OCI-LY7 (cell line): ENCODE measurements at regions not wholly inside any gene's neighbourhood (a gene's known extent, or its start where the extent isn't known, plus 50 kb on each side); places are given as distances from the start of the nearest gene placed in this dataset.

Experiments
- BruUV-seq: library from RNA; stranded (reverse); fragments of 400-500 nt; replicated peaks from 2 replicates; lab custom pipeline; 2021; lab: Mats Ljungman, UMichigan
- CTCF ChIA-PET: fragments of 300-600 bp; sonication (Branson Sonifier 250); formaldehyde crosslinking; loops from one replicate; lab custom pipeline; 2022; ENCODE audit warnings: antibody characterized with exemption; ENCODE audit not compliant: unreplicated experiment; lab: Charles Lee
- POLR2A ChIA-PET: fragments of 300-600 bp; sonication (Branson Sonifier 250); formaldehyde crosslinking; loops from one replicate; lab custom pipeline; 2022; ENCODE audit warnings: antibody characterized with exemption; lab: Charles Lee
- DNase-seq: peaks from one replicate; pipeline ENCODE4 v3.0.0-alpha.2; 2015; ENCODE audit warnings: low spot score
- H2AFZ ChIP-seq: fragments of 200-600 bp; sonication (generic), shearing (Covaris generic); 2 replicates; pipeline ENCODE4 v1.6.1; 2014; ENCODE audit warnings: mild to moderate bottlenecking, antibody characterized with exemption, low read length, moderate library complexity
- H3K27ac ChIP-seq: fragments of 200-600 bp; sonication (generic); 2 replicates; pipeline ENCODE4 v1.5.1; 2014; ENCODE audit warnings: mixed run types, low read depth, mild to moderate bottlenecking, moderate library complexity, low read length, inconsistent platforms; ENCODE audit not compliant: poor library complexity, severe bottlenecking
- H3K36me3 ChIP-seq: fragments of 200-600 bp; sonication (generic); 2 replicates; pipeline ENCODE4 v1.6.1; 2014; ENCODE audit warnings: mild to moderate bottlenecking, antibody characterized with exemption, low read length, moderate library complexity, mixed read lengths; ENCODE audit not compliant: insufficient read depth
- H3K4me1 ChIP-seq: fragments of 200-600 bp; sonication (generic); 2 replicates; pipeline ENCODE4 v1.5.1; 2014; ENCODE audit warnings: mild to moderate bottlenecking, low read length; ENCODE audit not compliant: insufficient read depth, poor library complexity, severe bottlenecking
- H3K4me2 ChIP-seq: fragments of 200-600 bp; sonication (generic); 2 replicates; pipeline ENCODE4 v1.6.1; 2014; ENCODE audit warnings: mild to moderate bottlenecking, low read length
- H3K4me3 ChIP-seq: fragments of 200-600 bp; sonication (generic); 2 replicates; pipeline ENCODE4 v1.5.1; 2014; ENCODE audit warnings: mild to moderate bottlenecking, low read depth, low read length; ENCODE audit not compliant: poor library complexity, severe bottlenecking
- H3K79me2 ChIP-seq: fragments of 200-600 bp; sonication (generic); 2 replicates; pipeline ENCODE4 v1.6.1; 2016; ENCODE audit warnings: low read depth, mild to moderate bottlenecking, low read length, moderate library complexity, mixed read lengths; ENCODE audit not compliant: insufficient read depth
- H3K9me2 ChIP-seq: fragments of 200-600 bp; sonication (generic); 2 replicates; pipeline ENCODE4 v1.6.1; 2016; ENCODE audit warnings: mild to moderate bottlenecking, low read length, mixed read lengths; ENCODE audit not compliant: insufficient read depth
- H3K9me3 ChIP-seq: fragments of 200-600 bp; sonication (generic); 2 replicates; pipeline ENCODE4 v1.6.1; 2014; ENCODE audit warnings: mild to moderate bottlenecking, mixed run types, low read length, mixed read lengths
- H4K20me1 ChIP-seq: fragments of 200-600 bp; sonication (generic); 2 replicates; pipeline ENCODE4 v1.6.1; 2014; ENCODE audit warnings: mild to moderate bottlenecking, antibody characterized with exemption, low read length, moderate library complexity, mixed read lengths; ENCODE audit not compliant: insufficient read depth
- EZH2phosphoT487 ChIP-seq: fragments of 200-600 bp; sonication (generic); IDR thresholded peaks from 2 replicates; pipeline ENCODE4 v1.6.1; 2018; ENCODE audit warnings: low read depth, borderline replicate concordance, mild to moderate bottlenecking, mixed run types, antibody characterized with exemption, low read length, moderate library complexity, mixed read lengths
- intact Hi-C: fragments of 100-400 bp; cut with micrococcal nuclease; formaldehyde crosslinking; loops from one replicate; pipeline ENCODE4 v1.10.0; 2022; ENCODE audit not compliant: unreplicated experiment
- TF ChIP-seq, protein P1 (sequence below): fragments of 200-600 bp; sonication (generic); conservative IDR thresholded peaks from 2 replicates; pipeline ENCODE4 v1.5.1; 2014; ENCODE audit warnings: mild to moderate bottlenecking, antibody characterized with exemption, low read length, moderate library complexity, mixed read lengths

DNA sequence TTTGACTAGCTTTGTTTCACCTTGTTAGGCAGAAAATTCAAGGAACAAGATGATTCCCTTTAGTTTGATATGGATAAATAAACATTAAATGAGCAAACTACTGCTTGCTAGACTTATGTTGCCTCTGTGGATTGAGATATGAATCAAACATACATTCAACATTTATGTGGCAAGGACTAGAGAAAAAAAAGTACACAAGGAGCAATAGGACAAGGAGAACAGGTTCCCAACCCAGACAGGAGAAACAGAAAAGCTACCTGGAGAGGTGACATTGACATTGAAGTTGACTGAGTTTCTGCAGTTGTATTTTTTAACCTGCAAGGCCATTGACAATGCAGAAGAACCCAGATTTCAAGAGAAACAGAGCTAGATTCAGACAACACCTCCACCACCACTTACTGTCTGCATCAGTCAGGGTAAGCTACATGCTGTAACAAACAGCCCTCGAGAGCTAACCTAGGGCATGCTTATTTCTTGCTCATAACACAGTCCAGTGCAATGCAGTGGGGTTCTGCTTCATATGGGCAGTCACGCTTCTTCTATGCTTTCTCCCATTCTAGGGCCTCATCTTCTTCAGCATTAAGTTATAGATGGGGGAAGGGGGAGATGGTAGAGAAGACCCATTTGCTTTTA, 180.9 kb upstream of the LYZL1 start:
- CTCF ChIA-PET = no interaction called here
- H2AFZ ChIP-seq = no peak overlapping the region
- no peak for DNase-seq
- H3K36me3 ChIP-seq = no peaks in the 10 kb centered on the region
- no peak overlapping the region for H3K27ac ChIP-seq
- H3K4me2 ChIP-seq = no peak overlapping the region
- POLR2A ChIA-PET = no interaction called here
- BruUV-seq = no TSS peak
- H3K9me3 ChIP-seq = no peaks in the 10 kb centered on the region
- no peaks in the 10 kb centered on the region for H3K9me2 ChIP-seq
- H3K4me3 ChIP-seq = no peak overlapping the region
- no peaks in the 10 kb centered on the region for H3K79me2 ChIP-seq
- no peaks in the 10 kb centered on the region for H4K20me1 ChIP-seq
- H3K4me1 ChIP-seq = no peaks in the 10 kb centered on the region
- intact Hi-C loops = no loop called here
- no peak for TF ChIP-seq EZH2phosphoT487
- TF ChIP-seq, protein P1, sequence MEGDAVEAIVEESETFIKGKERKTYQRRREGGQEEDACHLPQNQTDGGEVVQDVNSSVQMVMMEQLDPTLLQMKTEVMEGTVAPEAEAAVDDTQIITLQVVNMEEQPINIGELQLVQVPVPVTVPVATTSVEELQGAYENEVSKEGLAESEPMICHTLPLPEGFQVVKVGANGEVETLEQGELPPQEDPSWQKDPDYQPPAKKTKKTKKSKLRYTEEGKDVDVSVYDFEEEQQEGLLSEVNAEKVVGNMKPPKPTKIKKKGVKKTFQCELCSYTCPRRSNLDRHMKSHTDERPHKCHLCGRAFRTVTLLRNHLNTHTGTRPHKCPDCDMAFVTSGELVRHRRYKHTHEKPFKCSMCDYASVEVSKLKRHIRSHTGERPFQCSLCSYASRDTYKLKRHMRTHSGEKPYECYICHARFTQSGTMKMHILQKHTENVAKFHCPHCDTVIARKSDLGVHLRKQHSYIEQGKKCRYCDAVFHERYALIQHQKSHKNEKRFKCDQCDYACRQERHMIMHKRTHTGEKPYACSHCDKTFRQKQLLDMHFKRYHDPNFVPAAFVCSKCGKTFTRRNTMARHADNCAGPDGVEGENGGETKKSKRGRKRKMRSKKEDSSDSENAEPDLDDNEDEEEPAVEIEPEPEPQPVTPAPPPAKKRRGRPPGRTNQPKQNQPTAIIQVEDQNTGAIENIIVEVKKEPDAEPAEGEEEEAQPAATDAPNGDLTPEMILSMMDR = no peak

DNA sequence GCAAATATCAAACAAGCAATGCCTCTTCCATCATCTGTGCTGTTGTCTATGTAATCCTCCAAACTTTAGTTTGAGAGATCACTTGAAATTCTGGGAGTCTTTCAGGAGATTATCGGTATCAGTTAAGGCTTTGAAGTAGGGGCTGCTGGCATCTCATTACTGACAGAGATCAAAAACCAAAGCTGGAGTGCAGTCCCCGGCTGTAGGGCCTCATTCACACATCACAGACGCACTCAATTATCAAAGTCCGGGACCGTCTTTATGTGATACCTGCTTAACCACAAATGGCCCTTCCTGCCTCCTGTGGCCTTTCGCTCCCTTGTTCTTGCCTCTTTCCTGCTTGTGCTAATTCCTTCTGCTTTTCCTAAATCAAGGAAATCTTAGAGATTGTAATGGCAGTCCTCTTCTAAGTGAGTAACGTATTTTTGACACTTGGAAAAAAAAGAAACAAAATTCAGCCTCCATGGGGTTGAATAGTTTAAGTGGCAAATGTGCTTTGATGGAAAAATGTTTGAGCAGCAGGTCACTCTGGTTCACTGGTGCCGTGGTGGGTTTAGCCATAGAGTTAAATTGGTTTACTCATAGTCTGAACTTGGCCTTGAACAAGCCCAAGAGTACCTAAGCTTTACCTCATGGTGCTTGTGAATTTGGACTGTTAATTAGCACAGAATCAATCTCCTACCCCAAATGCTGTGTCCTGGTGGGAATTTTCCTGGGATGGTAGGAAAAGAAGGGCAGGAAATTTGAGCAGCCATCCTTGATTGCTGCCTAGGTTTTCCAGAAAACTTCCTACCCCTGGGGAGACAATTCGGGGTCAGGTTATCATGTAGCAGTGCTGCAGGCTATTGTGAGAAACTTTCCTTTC, 178.9 kb upstream of the LYZL1 start:
- ChIA-PET POLR2A (no interaction called here), CTCF (no interaction called here)
- H3K27ac ChIP-seq = no peak overlapping the region
- H3K4me1 ChIP-seq = no peaks in the 10 kb centered on the region
- no peaks in the 10 kb centered on the region for H3K9me2 ChIP-seq
- H2AFZ ChIP-seq = no peak overlapping the region
- no TSS peak for BruUV-seq
- H3K4me3 ChIP-seq = no peak overlapping the region
- no peak for DNase-seq
- intact Hi-C loops = no loop called here
- H3K9me3 ChIP-seq = no peaks in the 10 kb centered on the region
- H4K20me1 ChIP-seq = no peaks in the 10 kb centered on the region
- TF ChIP-seq, protein P1 = no peak
- no peak for TF ChIP-seq EZH2phosphoT487
- no peaks in the 10 kb centered on the region for H3K79me2 ChIP-seq
- no peaks in the 10 kb centered on the region for H3K36me3 ChIP-seq
- H3K4me2 ChIP-seq = no peak overlapping the region
